SHP77 treated with DMSO at 0.1 percent for 48 hours (cell line): ENCODE measurements at regions not wholly inside any gene's neighbourhood (a gene's known extent, or its start where the extent isn't known, plus 50 kb on each side); places are given as distances from the start of the nearest gene placed in this dataset.
A peak's percentile ranks its signal among the peaks of the same experiment; 100 is the strongest.
"Not testable (repeated sequence)": the region's sequence is repeated elsewhere in the genome, so short reads cannot be mapped to it uniquely, and the experiment has no call there.

Source experiments
- DNase-seq: peaks from one replicate; lab custom pipeline; 2025; lab: John Stamatoyannopoulos, UW

DNA sequence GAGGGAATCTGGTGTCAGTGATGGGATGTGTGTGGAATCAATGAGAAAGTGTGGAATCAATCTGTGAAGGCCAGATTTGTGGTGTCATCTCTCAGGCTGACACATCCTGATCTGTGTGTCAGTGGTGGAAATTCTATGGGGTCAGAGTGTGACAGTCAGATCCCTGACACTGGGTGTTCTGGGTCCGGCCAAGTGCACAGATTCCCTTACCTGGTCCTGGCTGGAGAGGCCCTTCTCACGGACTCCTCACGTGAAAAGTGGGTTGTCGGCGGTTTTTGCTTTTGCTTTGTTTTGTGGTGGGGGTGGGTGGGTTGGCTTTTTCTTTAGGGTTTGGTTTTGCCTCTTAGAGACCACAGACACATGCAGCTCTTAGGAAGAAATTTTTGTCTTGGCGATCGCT lies 618.0 kb downstream of the KCNJ18 start:
- DNase-seq = not testable (repeated sequence)

GRCh38 chr17:22310717-22311686 lies 618.7 kb downstream of the KCNJ18 start:
- DNase-seq = peak; percentile 10

- DNase-seq = not testable (repeated sequence)
Measured at GRCh38 chr17:22321001-22321400, 628.7 kb downstream of the KCNJ18 start.

GRCh38 chr17:22322893-22323550 lies 630.7 kb downstream of the KCNJ18 start:
- DNase-seq = not testable (repeated sequence)

DNA sequence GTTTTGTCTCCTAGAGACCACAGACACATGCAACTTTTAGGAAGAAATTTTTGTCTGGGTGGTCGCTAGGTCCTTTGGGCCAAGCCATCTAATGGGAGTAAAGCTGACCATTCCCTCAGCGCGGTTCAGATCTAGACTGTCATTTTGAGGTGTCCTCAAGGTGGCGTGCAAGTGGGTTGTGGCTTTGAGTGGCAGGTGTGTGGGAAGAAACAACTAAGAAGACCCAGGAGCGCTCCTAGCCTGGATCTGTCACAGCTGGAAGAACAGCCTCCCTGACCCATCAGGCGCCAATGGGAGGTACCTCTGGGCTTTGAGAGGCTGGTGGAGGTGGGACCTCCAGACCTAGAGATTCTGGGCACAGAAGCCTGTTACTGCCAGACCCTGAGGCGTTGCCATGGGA lies 645.1 kb downstream of the KCNJ18 start:
- no peak for DNase-seq

GRCh38 chr17:22356603-22357002 lies 664.3 kb downstream of the KCNJ18 start:
- DNase-seq = not testable (repeated sequence)

- not testable (repeated sequence) for DNase-seq
Measured at GRCh38 chr17:22370988-22371387, 678.7 kb downstream of the KCNJ18 start.

- DNase-seq = no peak
Measured at GRCh38 chr17:22373911-22374310, 681.6 kb downstream of the KCNJ18 start.

DNA sequence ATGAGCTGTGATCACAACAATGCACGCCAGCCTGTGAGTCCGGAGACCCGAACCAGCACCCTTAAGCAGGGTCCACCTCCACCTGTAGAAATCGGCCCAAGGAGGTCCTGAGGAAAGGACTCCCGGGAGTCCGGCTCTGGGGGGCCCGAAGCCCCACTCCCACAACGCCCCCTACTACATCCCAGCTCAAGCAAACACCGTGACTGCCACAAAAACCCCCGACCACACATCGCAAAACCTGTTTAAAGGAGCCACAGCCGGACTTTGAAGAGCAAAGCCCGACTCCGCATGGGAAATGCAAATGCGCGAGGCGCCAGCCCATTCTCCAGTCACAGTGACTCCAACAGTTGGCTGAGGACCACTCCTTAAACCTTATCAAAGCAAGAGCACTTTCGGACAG lies 682.4 kb downstream of the KCNJ18 start:
- DNase-seq = no peak

DNA sequence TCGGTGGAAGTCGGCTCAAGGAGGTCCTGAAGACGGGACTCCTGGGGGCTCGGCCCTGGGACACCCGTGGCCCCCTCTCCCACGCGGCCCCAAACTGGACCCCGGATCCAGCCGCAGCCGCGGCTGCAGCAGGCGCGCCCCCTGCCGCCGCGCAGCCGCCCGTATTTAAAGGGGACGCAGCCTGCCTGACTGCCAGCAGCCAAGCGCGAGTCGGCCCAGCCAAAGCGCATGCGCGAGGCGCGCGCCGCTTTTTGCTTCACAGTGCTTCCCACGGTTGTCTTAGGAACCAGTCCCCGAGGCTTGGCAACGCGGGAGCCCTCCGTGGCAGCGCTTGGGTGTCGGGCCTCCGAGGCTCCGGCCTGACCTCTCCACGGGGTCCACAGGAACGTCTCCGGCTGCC lies 684.4 kb downstream of the KCNJ18 start:
- not testable (repeated sequence) for DNase-seq

DNA sequence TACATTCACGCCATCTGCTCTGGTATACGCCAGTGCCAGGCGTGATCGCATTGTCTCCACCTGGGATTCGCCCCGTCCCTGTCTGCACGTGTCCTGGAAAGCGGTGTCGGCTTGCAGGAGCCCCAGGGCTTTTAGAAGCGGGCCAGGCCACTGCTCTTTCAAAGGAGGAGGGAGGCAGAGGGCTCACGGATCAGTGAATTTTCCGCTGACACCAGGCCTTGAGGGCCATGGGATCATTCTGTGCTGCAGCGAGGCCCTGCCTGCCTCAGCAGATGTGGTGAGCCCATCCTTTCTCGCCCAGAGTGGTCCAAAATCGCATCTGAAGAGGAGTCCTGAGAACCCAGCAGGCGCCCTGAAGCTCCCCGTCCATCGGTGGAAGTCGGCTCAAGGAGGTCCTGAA lies 686.4 kb downstream of the KCNJ18 start:
- not testable (repeated sequence) for DNase-seq

DNA sequence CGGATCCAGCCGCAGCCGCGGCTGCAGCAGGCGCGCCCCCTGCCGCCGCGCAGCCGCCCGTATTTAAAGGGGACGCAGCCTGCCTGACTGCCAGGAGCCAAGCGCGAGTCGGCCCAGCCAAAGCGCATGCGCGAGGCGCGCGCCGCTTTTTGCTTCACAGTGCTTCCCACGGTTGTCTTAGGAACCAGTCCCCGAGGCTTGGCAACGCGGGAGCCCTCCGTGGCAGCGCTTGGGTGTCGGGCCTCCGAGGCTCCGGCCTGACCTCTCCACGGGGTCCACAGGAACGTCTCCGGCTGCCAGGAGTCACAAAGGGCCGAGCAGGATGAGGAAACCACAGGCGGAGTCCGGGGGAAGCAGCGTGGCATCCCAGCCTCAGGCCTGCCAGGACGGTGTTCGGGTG lies 689.3 kb downstream of the KCNJ18 start:
- DNase-seq = not testable (repeated sequence)

GRCh38 chr17:22383772-22384460 lies 691.6 kb downstream of the KCNJ18 start:
- DNase-seq = not testable (repeated sequence)

DNA sequence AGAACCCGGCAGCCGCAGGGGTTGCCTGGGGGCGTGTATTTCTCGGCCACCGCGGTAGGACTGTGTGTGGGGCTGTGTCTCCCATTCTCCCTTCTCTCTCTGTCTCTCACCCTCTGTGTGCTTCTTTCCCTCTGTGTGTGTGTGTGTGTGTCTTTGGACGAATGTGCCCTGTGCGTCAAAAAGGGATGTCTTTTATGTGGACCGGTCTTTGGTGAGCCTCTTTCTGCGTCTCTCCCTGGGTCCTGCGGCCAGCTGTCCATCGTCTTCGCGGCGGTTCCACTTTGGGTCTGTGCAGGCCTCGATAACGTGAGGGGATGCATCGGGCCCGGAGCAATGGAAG lies 692.1 kb downstream of the KCNJ18 start:
- not testable (repeated sequence) for DNase-seq

DNA sequence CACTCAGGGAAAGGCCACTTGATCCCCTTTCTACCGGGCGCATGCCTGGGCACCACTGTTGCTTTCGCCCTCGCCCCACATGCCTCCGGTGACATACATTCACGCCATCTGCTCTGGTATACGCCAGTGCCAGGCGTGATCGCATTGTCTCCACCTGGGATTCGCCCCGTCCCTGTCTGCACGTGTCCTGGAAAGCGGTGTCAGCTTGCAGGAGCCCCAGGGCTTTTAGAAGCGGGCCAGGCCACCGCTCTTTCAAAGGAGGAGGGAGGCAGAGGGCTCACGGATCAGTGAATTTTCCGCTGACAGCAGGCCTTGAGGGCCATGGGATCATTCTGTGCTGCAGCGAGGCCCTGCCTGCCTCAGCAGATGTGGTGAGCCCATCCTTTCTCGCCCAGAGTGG lies 706.1 kb downstream of the KCNJ18 start:
- DNase-seq = not testable (repeated sequence)

- not testable (repeated sequence) for DNase-seq
Measured at GRCh38 chr17:22399037-22399436, 706.7 kb downstream of the KCNJ18 start.

- DNase-seq = not testable (repeated sequence)
Measured at GRCh38 chr17:22405080-22405479, 712.8 kb downstream of the KCNJ18 start.

GRCh38 chr17:22409160-22409751 lies 716.9 kb downstream of the KCNJ18 start:
- DNase-seq = no peak

GRCh38 chr17:22410136-22410535 lies 717.8 kb downstream of the KCNJ18 start:
- DNase-seq = no peak

- DNase-seq = no peak
Measured at GRCh38 chr17:22411185-22411784, 719.0 kb downstream of the KCNJ18 start.

- DNase-seq = no peak
Measured at GRCh38 chr17:22435231-22435974, 743.1 kb downstream of the KCNJ18 start.
